Psoas muscle (tissue), 7 donors: ENCODE measurements at regions not wholly inside any gene's neighbourhood (a gene's known extent, or its start where the extent isn't known, plus 50 kb on each side); places are given as distances from the start of the nearest gene placed in this dataset.

ENCODE experiments used
- ATAC-seq, 4 donors: fragments of 200-7000 bp; cut with Tn5 transposase; one replicate each; pipeline ENCODE4 v1.9.1; 2020; ENCODE audit warnings: moderate library complexity in 3 of 4, mild to moderate bottlenecking in 2 of 4
- DNase-seq, 2 donors: peaks; one replicate each; pipeline ENCODE4 v3.0.0-alpha.2; 2020
- H3K27ac ChIP-seq: fragments of 200-600 bp; one replicate; pipeline ENCODE4 v1.8.0; 2022
- H3K27me3 ChIP-seq, 3 donors: fragments of 200-600 bp in 1 of 3; one replicate each; pipeline versions ENCODE4 v1.6.1 to v1.8.0; 2013 to 2022; ENCODE audit warnings: low read length in 2 of 3, mild to moderate bottlenecking in 2 of 3, moderate library complexity in 1 of 3; ENCODE audit not compliant: insufficient read depth in 3 of 3
- H3K36me3 ChIP-seq, 2 donors: fragments of 200-600 bp in 1 of 2; one replicate each; pipeline versions ENCODE4 v1.6.1 to v1.8.0; 2013 to 2022; ENCODE audit warnings: low read depth in 1 of 2, mild to moderate bottlenecking in 1 of 2, moderate library complexity in 1 of 2; ENCODE audit not compliant: insufficient read depth in 1 of 2
- H3K4me1 ChIP-seq: fragments of 200-600 bp; one replicate; pipeline ENCODE4 v1.8.0; 2022
- H3K4me3 ChIP-seq: fragments of 200-600 bp; one replicate; pipeline ENCODE4 v1.8.0; 2022; ENCODE audit warnings: mild to moderate bottlenecking
- H3K9me3 ChIP-seq: fragments of 200-600 bp; one replicate; pipeline ENCODE4 v1.8.0; 2022
- CTCF ChIP-seq: fragments of 200-600 bp; IDR thresholded peaks from one replicate; pipeline ENCODE4 v1.8.0; 2022; ENCODE audit warnings: antibody characterized with exemption
- WGBS, 3 donors: extraction: QIAGEN DNeasy Blood & Tissue Kit; methylation state at CpG; one replicate each; pipeline versions ENCODE4 v1.1.6 to v1.1.7; 2013; 5-methylcytosine and 5-hydroxymethylcytosine counted together
- intact Hi-C, 2 donors: fragments of 100-400 bp; cut with DNase I; formaldehyde crosslinking; loops; one replicate each; pipeline versions ENCODE4 v1.11.0 to v1.14.2; 2022
- donor health status: healthy with polysubstance abuse.
- donor health status: DM: no; HTN: no; CAD: no; lungs with moderate emphysema.
- donor health status: Bipolar disorder and iron deficiency.
- donor health status: healthy.
- donor health status: DM: yes; HTN: yes; CAD: no.
- donor health status: DM: no; HTN: no; CAD: no.
- donor health status: DM: yes; HTN: yes; CAD: no.

- Histone ChIP-seq H3K4me1 (peaks cover 9% of the 10 kb centered on the region), H3K9me3 (no peaks in the 10 kb centered on the region), H3K36me3 (no peaks in the 10 kb centered on the region), H3K27ac (peak overlapping the region; percentile 44), H3K27me3 (no peaks in the 10 kb centered on the region), H3K4me3 (no peak overlapping the region)
- no peak for TF ChIP-seq CTCF
- intact Hi-C loops = no loop called here
- WGBS, 3 donors = 20 to 44% (median 26%) methylated on average over 5 of the region's 5 CpGs
- ATAC-seq = peak; percentile 54 to 91 (median 82)
- no peak for DNase-seq
Measured at GRCh38 chr5:133894143-133894542, 74.3 kb downstream of the C5orf15 start.

GRCh38 chr5:133892774-133893173, 75.7 kb downstream of the C5orf15 start:
- Histone ChIP-seq H3K27me3 (no peaks in the 10 kb centered on the region), H3K36me3 (no peaks in the 10 kb centered on the region), H3K4me3 (no peak overlapping the region), H3K9me3 (no peaks in the 10 kb centered on the region), H3K27ac (no peak overlapping the region), H3K4me1 (peaks cover 9% of the 10 kb centered on the region)
- WGBS, 3 donors = 96 to 97% (median 96%) methylated on average over 3 of the region's 3 CpGs
- no peak for TF ChIP-seq CTCF
- DNase-seq = peak in 1 of 2 donors; percentile 14
- ATAC-seq = no peak
- intact Hi-C loops = no loop called here

- ATAC-seq (no peak), DNase-seq (no peak)
- 100% methylated on average over 1 of the region's 1 CpG for WGBS, 3 donors
- intact Hi-C loops = no loop called here
- Histone ChIP-seq H3K4me3 (no peak overlapping the region), H3K9me3 (no peaks in the 10 kb centered on the region), H3K27ac (no peak overlapping the region), H3K27me3 (no peaks in the 10 kb centered on the region), H3K36me3 (no peaks in the 10 kb centered on the region), H3K4me1 (peaks cover 9% of the 10 kb centered on the region)
- no peak for TF ChIP-seq CTCF
Measured at GRCh38 chr5:133892306-133892705, 76.1 kb downstream of the C5orf15 start.

- no peak for ATAC-seq
- H3K4me3 ChIP-seq = no peak overlapping the region
Measured at GRCh38 chr5:133891390-133891789, 77.0 kb downstream of the C5orf15 start.

More at GRCh38 chr5:133891390-133891789, 77.0 kb downstream of the C5orf15 start:
- 85 to 91% (median 88%) methylated on average over 4 to 5 of the region's 5 CpGs for WGBS, 3 donors
- TF ChIP-seq CTCF = no peak
- peak in 1 of 2 donors; percentile 20 for DNase-seq
- intact Hi-C loops = no loop called here
- Histone ChIP-seq H3K27me3 (no peaks in the 10 kb centered on the region), H3K4me1 (peaks cover 9% of the 10 kb centered on the region), H3K9me3 (no peaks in the 10 kb centered on the region), H3K27ac (no peak overlapping the region), H3K36me3 (no peaks in the 10 kb centered on the region)
